HG02571 (cell line): ENCODE measurements at regions not wholly inside any gene's neighbourhood (a gene's known extent, or its start where the extent isn't known, plus 50 kb on each side); places are given as distances from the start of the nearest gene placed in this dataset.
"Not testable (repeated sequence)": the region's sequence is repeated elsewhere in the genome, so short reads cannot be mapped to it uniquely, and the experiment has no call there.

Source experiments
- ATAC-seq: cut with Tn5 transposase; IDR thresholded peaks from one replicate; pipeline ENCODE4 v1.9.1; 2021; ENCODE audit warnings: mild to moderate bottlenecking, moderate library complexity; ENCODE audit not compliant: unreplicated experiment

DNA sequence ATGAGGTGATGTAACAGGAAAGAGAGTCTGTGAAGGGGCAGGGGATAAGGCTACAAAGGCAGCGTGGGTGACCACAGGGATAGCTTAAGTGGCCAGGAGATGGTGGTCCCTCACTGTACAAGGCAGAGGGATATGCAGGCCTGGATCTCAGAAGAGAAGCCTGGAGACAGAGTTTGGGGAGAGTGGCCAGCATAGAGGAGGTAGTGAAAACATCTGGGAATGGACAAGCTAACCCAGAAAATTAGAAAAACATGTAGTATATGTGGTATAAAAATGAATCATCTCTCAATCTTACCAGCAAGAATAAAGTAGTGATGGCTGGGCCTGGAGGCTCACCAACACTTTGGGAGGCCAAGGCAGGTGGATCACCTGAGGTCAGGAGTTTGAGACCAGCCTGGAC is 349.2 kb upstream of the KLF4 start:
- no peak for ATAC-seq

DNA sequence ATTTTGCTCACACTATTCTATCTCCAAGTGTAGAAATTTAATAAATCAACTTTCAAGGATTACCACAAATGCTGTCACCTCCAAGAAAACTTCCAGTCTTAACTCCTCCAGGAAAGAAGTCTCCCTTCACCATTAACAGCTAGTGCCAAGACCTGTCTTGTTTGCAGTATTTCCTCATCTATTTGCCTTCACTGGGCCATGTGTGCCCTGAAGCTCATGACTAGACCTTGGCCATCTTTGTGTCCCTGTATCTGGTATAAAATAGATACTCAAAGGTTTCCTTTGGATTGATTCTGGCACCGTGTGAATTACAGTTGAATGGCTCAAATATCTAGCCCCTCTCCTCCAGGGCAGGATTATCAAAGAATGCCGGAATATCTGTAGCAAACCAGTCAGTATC is 346.7 kb upstream of the KLF4 start:
- no peak for ATAC-seq

DNA sequence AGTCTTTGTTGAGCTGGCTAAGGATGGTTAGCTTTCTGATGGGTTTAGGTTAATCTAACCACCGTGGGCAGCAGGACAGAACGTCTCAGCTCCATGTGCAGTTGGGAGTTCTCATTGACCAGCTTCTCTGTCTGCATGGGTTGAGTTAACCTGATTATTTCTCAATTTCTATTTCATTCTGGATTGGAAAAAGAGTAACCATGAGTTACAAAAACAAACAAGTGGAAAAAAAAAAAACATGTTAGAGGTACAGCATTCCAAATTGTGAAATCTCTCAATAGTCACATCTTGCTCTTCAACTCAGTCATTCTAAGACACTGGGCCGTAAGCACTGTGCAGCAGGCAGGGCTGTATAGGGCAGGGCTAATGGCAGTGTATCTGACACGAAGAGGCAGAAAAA is 343.7 kb upstream of the KLF4 start:
- ATAC-seq: no peak

DNA sequence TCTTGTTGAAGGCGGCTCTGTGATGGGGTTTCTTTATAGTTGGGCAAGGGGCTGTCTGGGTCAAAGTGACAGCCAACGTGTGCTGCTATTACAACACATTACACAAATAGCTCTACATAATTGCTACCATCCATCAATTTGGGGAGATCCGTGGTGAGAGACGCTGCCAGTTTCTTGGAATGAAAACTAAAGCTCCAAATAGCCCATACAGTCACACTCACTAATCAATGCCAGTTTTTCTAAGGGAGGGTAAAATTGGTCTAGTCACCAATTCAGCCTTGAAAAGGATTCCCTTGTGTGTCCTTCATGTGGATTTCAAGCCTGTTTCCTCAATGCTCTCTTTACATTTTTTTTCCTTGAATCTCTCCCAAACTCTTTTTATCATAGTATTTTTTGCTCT is 343.3 kb upstream of the KLF4 start:
- ATAC-seq: no peak

DNA sequence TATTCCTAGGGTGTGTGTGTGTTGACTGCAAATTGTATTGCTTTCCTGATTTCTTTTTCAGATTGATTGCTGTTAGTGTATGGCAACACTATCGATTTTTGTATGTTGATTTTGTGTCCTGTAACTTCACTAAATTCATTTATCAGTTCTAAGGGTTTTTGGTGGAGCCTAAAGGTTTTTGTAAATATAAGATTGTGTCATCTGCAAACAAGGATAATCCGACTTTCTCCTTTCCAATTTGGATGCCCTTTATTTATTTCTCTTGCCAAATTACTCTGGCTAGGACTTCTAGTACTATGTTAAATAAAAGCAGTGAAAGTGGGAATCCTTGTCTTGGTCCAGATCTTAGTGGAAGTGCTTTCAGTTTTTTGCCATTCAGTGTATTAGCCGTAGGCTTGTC is 340.9 kb upstream of the KLF4 start:
- ATAC-seq: no peak

DNA sequence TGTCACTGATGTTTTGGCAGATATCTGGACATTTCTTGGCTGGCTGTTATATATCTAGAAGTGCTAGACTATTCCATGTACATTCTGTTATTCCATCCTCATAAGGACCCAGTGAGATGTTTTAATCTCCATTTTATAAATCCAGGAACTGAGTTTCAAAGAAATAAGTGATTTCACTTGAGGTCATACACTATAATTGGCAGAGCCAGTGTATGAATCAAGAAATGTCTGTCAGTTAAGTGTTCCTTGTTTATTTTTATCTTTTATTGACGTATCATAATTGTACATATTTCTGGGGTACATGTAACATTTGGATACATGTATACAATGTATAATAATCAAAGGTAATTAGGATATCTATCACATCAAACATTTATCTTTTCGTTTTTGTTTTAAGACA is 338.3 kb upstream of the KLF4 start:
- ATAC-seq: no peak

DNA sequence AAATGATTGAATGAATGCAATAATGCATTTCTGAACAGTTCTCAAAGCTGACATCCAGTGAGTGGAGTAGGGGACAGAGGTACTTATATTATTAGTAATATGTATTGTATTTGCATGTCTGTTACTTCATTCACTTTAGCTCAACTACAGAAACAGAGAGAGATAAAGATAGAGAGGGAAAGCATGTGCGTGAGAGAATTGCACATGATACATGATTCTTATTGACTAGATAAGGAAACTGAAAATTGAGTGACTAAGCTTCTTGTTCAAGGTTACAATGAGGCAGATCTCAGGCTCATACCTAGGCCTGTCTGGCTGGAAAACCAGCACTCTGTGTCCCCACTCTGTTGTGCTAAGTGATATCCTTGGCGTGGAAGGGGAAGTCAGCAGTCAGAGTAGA is 337.7 kb upstream of the KLF4 start:
- ATAC-seq: peak; percentile 75

DNA sequence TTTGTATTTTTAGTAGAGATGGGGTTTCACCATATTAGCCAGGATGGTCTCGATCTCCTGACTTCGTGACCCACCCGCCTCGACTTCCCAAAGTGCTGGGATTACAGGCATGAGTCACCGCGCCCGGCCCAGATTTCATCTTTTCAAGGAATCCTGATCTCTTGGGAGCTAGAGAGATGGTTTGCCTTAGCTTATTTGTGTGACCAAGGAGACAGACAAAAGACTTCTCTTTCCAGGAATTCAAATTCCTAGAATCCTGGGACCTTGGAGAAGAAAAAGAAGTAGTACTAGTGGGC is 337.1 kb upstream of the KLF4 start:
- not testable (repeated sequence) for ATAC-seq

DNA sequence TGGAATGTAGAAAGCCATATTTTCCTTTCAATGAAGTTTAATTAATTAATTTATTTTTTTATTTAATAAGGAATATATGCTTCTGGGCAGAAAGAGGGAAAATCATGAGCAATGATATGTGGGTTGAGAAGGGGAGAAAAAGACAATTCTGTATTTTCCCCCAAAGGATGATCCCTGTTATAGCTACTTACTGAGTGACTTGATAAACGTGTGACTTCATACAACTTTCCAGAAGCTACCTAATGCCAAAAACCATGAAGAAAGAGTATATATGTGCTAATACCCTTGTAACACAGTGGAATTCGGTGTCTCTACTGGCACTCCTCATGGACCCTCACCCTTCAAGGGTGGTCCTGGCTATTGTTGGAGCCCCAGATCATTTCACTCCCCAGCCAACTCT is 335.0 kb upstream of the KLF4 start:
- ATAC-seq: no peak

DNA sequence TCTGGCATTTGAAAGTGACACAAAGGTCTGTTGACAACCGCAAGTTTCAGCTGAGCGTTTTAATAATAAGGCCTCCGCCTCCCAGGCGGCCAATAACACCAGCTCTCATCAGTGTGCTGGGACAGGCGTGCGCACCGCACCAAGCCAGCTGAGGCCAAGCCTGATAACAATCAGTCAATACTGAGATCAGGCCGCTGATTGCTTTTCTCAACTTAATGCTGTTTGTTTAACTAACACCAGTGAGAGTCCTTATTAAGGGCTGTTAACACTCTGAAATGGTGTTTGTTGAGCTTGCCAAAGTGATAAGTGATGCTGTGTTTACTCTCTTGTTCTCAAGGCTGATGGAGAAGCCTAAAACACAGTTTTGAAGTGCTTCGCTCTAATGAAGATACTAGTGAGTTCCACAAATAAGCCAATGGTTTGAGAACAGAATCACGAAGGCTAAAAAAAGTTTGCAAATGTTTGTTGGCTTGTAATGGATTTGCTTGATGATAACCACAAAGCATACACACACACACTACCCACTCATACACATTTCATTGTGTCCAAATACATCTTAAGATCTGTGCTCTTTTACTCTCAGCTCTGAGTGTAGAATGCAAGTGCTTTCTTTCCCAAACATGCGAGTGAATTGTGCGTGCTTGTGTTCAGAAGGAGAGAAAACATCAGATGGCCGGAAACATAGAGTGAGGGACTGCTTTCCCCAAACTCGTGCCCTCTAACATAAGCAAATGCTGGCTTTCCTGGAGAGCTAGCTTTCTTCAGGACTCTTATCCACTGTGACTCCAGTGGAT is 330.4 kb upstream of the KLF4 start:
- no peak for ATAC-seq

DNA sequence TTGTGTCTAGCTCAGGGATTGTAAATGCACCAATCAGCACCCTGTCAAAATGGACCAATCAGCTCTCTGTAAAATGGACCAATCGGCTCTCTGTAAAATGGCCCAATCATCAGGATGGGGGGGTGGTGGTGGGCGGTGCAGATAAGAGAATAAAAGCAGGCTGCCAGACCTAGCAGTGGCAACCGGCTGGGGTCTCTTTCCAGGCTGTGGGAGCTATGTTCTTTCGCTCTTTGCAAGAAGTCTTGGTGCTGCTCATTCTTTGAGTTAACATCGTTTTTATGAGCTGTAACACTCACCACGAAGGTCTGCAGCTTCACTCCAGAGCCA is 328.9 kb upstream of the KLF4 start:
- not testable (repeated sequence) for ATAC-seq

DNA sequence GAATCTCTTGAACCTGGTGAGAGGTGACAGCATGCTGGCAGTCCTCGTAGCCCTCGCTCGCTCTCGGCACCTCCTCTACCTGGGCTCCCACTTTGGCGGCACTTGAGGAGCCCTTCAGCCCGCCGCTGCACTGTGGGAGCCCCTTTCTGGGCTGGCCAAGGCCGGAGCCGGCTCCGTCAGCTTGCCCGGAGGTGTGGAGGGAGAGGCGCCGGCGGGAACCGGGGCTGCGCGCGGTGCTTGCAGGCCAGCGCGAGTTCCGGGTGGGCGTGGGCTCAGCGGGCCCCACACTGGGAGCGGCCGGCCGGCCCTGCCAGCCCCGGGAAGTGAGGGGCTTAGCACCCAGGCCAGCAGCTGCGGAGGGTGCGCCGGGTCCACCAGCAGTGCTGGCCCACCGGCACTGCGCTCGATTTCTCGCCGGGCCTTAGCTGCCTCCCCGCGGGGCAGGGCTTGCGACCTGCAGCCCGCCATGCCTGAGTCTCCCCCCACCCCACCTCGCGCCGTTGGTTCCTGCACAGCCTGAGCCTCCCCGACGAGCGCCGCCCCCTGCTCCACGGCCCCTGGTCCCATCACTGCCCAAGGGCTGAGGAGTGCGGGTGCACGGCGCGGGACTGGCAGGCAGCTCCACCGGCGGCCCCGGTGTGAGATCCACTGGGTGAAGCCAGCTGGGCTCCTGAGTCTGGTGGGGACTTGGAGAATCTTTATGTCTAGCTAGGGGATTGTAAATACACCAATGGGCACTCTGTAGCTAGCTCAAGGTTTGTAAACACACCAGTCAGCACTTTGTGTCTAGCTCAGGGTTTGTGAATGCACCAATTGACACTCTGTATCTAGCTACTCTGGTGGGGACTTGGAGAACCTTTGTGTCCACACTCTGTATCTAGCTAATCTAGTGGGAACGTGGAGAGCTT is 328.3 kb upstream of the KLF4 start:
- ATAC-seq: not testable (repeated sequence)

DNA sequence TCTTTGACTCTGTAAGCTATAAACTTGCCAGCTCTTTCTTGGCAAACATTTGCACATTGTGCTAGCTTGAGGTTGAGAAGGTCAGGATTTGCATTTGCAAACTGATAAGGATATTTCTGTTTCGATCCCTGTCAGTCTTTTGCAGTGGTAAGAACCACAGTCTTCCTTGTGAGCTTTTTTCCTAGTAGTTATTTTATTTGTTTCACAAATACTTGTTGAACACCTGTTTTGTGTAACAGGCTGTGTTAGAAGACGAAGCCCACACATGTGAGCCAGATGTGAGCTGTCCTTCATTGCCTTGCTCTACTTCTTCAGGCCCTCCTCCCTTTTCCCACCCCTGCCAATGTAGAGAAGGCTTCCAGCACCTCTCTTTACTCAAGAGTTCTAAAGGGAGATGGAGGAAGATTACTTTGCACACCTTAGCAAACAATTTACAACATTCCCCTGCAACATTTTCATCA is 327.0 kb upstream of the KLF4 start:
- peak; percentile 65 for ATAC-seq

DNA sequence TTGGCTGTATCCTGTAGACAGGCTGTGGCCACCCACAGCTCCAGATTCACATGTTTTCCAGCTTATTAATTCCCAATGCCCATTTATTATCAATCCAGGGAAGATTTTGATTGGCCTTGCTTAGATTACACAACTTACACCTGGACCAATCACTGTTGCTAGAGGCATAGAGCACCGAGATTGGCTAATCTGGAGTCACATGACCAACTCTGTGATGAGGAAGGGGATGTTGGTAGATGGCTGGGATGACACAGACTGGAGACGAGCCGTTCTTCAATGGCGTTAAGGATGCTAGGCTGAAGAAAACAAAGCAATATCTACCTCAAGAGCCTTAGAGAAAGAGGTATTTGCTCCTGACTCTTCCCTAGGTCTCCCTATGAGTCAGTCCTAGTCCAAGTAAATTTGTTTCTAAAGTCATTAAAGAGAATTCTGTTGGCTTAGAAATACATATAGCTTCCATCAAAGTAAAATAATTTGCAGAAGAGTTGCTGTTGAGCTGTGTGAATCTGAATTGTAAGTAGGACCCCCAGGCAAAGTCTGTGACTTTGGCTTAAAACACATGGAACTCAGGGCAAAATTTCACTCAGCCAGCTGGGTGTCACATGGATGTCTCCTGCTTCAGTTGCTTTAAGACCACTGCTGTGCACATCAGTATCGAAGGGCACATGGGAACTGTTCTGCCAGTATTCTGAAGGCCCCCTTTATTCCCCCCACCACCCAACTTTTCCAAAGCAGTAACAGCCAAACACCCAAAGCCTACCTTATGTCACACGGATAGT is 326.4 kb upstream of the KLF4 start:
- ATAC-seq: no peak

DNA sequence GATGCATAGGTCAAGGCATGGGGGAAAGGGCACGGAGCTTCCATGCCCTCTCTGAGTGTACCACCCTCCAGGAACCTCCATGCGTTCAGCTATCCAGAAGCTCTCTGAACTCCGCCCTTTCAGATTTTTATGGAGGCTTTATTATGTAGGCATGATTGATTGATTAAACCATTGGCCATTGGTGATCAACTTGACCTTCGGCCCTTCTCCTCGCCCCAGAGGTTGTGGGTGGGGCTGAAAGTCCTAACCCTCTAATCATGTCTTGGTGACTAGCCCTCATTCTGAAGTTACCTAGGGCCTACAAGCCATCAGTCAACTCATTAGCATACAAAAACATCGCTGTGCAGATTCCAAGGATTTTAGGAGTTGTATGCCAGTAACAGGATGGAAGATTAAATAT is 323.7 kb upstream of the KLF4 start:
- no peak for ATAC-seq

DNA sequence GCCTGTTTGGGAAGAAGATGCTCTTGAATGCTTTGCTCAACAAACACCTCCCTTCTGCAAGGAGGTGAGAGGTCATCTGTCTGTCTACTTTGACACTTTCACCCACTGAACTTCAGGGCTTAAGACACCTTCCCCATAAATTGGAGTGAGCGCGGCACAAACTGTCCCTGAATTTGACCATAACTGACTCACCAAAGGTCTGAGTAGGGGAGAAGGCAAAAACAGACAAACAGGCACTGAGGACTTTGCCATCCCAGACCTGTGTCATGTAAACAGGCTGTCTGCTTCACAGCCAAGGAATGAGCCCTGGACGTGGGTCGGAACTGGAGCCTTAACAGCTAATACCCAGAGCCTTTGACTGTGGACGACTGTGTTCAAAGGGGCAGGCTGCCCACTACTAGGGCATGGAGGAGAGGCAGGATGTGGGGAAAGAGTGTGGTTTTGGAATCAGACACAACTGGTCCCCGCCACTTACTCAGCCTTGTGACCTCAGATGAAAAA is 320.9 kb upstream of the KLF4 start:
- no peak for ATAC-seq

DNA sequence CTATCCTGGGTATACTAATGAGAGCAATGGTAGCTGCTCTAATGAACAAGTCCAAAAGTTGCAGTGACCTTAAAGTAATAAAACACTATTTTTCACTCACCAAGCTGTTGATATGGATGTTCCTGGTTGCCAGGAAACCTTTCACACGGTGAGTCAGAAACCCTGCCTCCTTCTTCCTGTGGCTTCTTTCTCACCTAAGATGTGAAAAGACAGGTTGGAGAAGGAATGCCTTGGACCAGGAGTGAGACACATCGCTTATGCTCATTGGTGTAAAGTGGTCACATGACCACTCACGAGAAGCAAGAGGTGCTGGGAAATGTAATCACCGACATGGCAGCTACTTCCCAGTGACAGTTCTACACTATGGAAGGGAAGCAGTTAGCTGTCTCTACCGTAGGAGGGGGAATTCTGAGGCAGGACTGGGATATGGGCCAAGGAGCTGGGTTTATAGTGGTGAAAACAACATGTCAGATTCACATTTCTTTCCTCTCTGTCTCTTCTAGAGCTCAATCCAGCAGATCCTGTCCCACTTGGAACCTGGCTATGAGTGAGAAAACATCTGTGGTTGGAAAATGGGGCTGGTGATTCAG is 320.4 kb upstream of the KLF4 start:
- ATAC-seq: no peak

DNA sequence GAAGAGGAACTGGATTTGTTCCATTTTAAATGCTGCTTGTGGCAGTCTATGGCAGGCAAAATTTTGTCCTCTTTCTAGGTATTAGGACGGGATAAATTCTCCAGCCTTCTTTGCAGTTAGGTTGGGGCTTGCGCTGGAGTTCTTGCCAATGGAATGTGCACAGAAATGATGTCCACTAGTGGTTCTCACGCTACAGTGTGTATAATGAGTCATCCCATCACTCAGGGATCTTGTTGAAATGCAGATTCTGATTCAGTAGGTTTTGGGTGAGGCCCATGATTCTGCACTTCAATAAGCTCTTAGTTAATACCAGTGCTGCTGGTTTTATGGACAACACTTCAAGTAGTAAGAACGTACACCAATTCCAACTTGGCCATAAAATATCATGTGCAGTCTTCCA is 317.6 kb upstream of the KLF4 start:
- ATAC-seq: no peak

DNA sequence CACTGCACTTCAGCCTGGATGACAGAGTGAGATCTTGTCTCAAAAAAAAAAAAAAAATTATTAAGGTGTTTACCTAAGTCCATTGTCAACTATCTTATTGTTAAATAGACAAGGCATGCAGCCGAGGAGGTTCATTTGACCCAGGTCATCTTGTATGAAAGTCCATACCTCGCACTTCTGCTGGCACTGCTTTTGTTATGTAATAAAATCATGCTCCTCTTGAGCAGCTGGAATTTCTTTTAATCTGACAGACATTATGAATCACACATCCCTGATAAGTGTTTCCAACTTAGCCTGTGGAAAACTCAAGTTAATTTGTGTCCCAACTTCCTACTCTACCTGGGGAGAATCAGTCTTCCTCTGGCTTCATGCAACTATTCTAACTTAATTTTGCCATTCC is 315.6 kb upstream of the KLF4 start:
- ATAC-seq: no peak

DNA sequence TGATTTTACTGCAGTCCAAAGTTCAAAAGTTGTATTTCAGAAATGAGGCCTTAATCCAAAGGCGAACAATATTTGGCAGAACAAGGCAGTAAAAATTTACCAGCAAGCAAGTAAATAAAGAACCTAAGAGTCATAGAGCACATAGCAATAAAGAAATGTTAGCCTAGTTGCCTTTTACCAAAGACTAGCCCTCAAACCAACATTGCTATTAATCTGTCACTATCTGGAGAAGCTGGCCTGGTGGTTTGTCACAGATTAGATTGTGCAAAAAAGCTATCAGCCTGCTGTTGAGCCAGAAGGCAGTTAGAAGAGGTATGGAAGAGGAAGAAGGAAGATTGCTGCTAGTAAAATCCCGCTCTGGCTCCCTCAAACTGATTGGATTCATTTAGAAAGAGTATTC is 304.7 kb upstream of the KLF4 start:
- ATAC-seq: no peak

DNA sequence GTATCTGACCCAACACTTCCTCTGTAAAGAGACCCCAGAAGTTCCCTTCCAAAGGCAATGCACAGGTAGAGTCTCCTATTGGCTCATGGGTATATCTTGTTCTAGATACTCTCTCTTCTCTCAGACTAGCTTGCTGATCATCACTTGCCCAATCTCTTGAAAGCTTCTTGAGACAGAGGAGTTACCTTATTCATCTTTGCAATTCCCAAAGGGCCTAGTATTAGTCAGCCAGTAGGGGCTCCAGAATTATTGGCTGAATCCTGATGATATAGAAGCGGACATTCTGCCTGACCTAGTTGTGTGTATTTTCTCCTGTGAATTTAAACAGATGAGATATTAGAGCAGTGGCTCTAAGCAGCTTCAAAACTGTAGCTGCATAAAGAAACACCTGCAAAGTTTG is 304.0 kb upstream of the KLF4 start:
- ATAC-seq: no peak
